ENCODE measurements at regions not wholly inside any gene's neighbourhood (a gene's known extent, or its start where the extent isn't known, plus 50 kb on each side); places are given as distances from the start of the nearest gene placed in this dataset.
A peak's percentile ranks its signal among the peaks of the same experiment; 100 is the strongest.
"Not testable (repeated sequence)": the region's sequence is repeated elsewhere in the genome, so short reads cannot be mapped to it uniquely, and the experiment has no call there.

DNA sequence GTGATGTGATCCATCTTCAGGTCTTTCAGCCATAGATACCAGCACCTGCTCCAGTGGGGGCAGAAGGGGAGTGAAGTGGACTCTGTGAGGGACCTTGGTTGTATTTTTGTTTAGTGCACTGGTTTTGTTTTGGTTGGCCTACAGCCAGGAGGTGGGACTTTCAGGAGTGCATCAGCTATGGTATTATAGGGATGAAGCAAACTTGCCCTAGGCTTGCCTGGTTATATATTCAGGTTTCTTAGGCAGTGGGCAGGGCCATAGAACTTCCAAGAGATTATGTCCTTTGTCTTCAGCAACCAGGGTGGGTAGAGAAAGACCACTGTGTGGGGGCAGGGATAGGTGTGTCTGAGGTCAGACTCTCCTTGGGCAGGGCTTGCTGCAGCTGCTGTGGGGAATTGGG is 337.3 kb upstream of the SGO1 start:
- Histone ChIP-seq H3K4me3 (no peak overlapping the region), H3K27ac (no peak overlapping the region), H3K9me3 (peaks cover 0 to 8% (median 0%) of the 10 kb centered on the region in 8 donors), H3K4me1 (no peaks in the 10 kb centered on the region), H3K27me3 (replicated peaks in 1 of 7) (no peaks in the 10 kb centered on the region), H3K36me3 (no peaks in the 10 kb centered on the region)
- TF ChIP-seq CTCF (IDR thresholded peaks at IDR 0.05 in 8 of 11, conservative IDR thresholded peaks at IDR 0.05 in 3 of 11) (no peak), POLR2A (IDR thresholded peaks at IDR 0.05) (no peak), POLR2AphosphoS5 (IDR thresholded peaks at IDR 0.05) (no peak)
- DNase-seq, result peak; percentile 37
- intact Hi-C loops (cut with DNase I; ENCODE audit: low total_unique reads), result no loop called here

- H3K27ac ChIP-seq; H3K27me3 ChIP-seq (replicated peaks in 1 of 7); H3K36me3 ChIP-seq; intact Hi-C loops (cut with DNase I; ENCODE audit: low total_unique reads); H3K4me3 ChIP-seq; H3K4me1 ChIP-seq: not testable (repeated sequence)
- H3K9me3 ChIP-seq, result peaks cover 0 to 15% (median 1%) of the 10 kb centered on the region in 8 donors
- WGBS, 5 donors, result 88 to 97% (median 92%) methylated on average over 10 of the region's 10 CpGs
- peak; percentile 52 for DNase-seq
Measured at GRCh38 chr3:20517316-20517715, 331.3 kb upstream of the SGO1 start.

- Histone ChIP-seq H3K27me3 (replicated peaks in 1 of 7) (no peaks in the 10 kb centered on the region), H3K36me3 (no peaks in the 10 kb centered on the region), H3K4me1 (no peaks in the 10 kb centered on the region), H3K27ac (no peak overlapping the region), H3K4me3 (no peak overlapping the region), H3K9me3 (peaks cover 0 to 19% (median 3%) of the 10 kb centered on the region in 8 donors)
- TF ChIP-seq POLR2AphosphoS5 (IDR thresholded peaks at IDR 0.05) (no peak), CTCF (IDR thresholded peaks at IDR 0.05 in 8 of 11, conservative IDR thresholded peaks at IDR 0.05 in 3 of 11) (no peak), POLR2A (IDR thresholded peaks at IDR 0.05) (no peak)
- intact Hi-C loops (cut with DNase I; ENCODE audit: low total_unique reads), result no loop called here
- DNase-seq, result no peak
Measured at GRCh38 chr3:20516311-20516710, 330.3 kb upstream of the SGO1 start.

- TF ChIP-seq POLR2A (IDR thresholded peaks at IDR 0.05) (no peak), CTCF (IDR thresholded peaks at IDR 0.05 in 8 of 11, conservative IDR thresholded peaks at IDR 0.05 in 3 of 11) (no peak), POLR2AphosphoS5 (IDR thresholded peaks at IDR 0.05) (no peak)
- H3K4me1 ChIP-seq, result no peaks in the 10 kb centered on the region
- intact Hi-C loops (cut with DNase I; ENCODE audit: low total_unique reads), result no loop called here
Measured at GRCh38 chr3:20515834-20516233, 329.8 kb upstream of the SGO1 start.

DNA sequence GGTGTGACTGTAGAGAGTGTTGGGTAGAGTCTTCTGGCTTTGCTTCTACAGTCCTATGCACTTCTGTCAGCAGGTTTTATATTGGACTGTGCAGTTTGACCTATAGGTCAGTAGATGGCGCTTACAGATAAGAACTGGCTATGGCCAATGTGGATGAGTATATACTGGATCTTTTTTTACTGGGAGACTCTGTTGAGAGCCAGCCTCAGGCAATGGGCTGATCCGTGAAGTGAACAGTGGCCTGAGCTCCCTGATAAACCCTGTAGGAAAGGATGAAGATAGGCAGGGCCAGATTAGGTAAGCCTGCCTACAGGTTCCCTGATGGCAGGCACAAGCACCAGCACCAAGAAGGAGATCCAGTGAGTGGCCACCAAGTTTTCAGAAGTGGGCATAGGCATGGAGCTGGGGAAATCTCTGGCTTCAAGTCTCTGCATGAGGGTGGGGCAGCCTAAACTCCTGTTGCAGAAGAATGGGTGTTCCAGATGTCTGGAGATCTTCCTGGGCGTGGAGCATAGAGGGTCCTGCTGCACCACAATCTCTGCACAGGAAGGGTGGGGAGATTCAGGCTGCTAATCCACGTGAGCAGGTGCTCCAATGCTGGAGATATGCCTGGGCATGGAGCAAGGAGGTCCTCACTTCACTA is 326.0 kb upstream of the SGO1 start:
- DNase-seq, result no peak
- Histone ChIP-seq H3K9me3 (peaks cover 0 to 18% (median 5%) of the 10 kb centered on the region in 8 donors), H3K27ac (no peak overlapping the region), H3K4me1 (no peaks in the 10 kb centered on the region), H3K36me3 (no peaks in the 10 kb centered on the region), H3K27me3 (replicated peaks in 1 of 7) (no peaks in the 10 kb centered on the region), H3K4me3 (no peak overlapping the region)
- intact Hi-C loops (cut with DNase I; ENCODE audit: low total_unique reads), result no loop called here
- 36 to 50% (median 40%) methylated on average over 4 of the region's 4 CpGs for WGBS, 5 donors
- TF ChIP-seq CTCF (IDR thresholded peaks at IDR 0.05 in 8 of 11, conservative IDR thresholded peaks at IDR 0.05 in 3 of 11), result peak in 4 of 11 experiments; percentile 14 to 43 (median 34)
- no peak for TF ChIP-seq POLR2AphosphoS5 (IDR thresholded peaks at IDR 0.05)

More at GRCh38 chr3:20515834-20516233, 329.8 kb upstream of the SGO1 start:
- H3K4me3 ChIP-seq, result no peak overlapping the region
- peaks cover 0 to 19% (median 3%) of the 10 kb centered on the region in 8 donors for H3K9me3 ChIP-seq
- no peaks in the 10 kb centered on the region for H3K36me3 ChIP-seq
- no peaks in the 10 kb centered on the region for H3K27me3 ChIP-seq (replicated peaks in 1 of 7)
- H3K27ac ChIP-seq, result no peak overlapping the region
- no peak for DNase-seq

Measured in spleen (tissue), 11 donors.